ENCODE measurements at regions not wholly inside any gene's neighbourhood (a gene's known extent, or its start where the extent isn't known, plus 50 kb on each side); places are given as distances from the start of the nearest gene placed in this dataset.

- no peak overlapping the region for H3K4me3 ChIP-seq (ENCODE audit: low read length)
- no peaks in the 10 kb centered on the region for H3K27me3 ChIP-seq (ENCODE audit: low read length)
- no peaks in the 10 kb centered on the region for H3K36me3 ChIP-seq (ENCODE audit: low read depth, low read length)
- TF ChIP-seq EZH2 (IDR thresholded peaks at IDR 0.05; ENCODE audit: low read length, unreplicated experiment) (no peak), EZH2phosphoT487 (IDR thresholded peaks at IDR 0.05; ENCODE audit: borderline replicate concordance, low read length) (no peak), CTCF (conservative IDR thresholded peaks at IDR 0.05; ENCODE audit: low read depth, low read length) (no peak)
- H3K27ac ChIP-seq (ENCODE audit: low read length), result no peak overlapping the region
- intact Hi-C loops (cut with micrococcal nuclease), result no loop called here
- no peak for ATAC-seq
- peaks cover 3% of the 10 kb centered on the region for H3K9me3 ChIP-seq (ENCODE audit: low read length)
- no peaks in the 10 kb centered on the region for H4K20me1 ChIP-seq (ENCODE audit: low read length)
- H2AFZ ChIP-seq (ENCODE audit: low read length), result no peak overlapping the region
- no peak overlapping the region for H3K9ac ChIP-seq (ENCODE audit: low read length)
- H3K4me1 ChIP-seq (ENCODE audit: insufficient read depth, low read length), result no peaks in the 10 kb centered on the region
- no peak for DNase-seq
- no TSS peak for BruUV-seq (replicated peaks)
- no peak overlapping the region for H3K4me2 ChIP-seq (ENCODE audit: low read length)
- H3K79me2 ChIP-seq (ENCODE audit: low read length), result no peaks in the 10 kb centered on the region
- ChIA-PET POLR2A (ENCODE audit: unreplicated experiment) (no interaction called here), CTCF (no interaction called here)
- H3K9me2 ChIP-seq (replicated peaks; ENCODE audit: low read length), result no peaks in the 10 kb centered on the region
- H3F3A ChIP-seq (ENCODE audit: low read length, unreplicated experiment), result no peaks in the 10 kb centered on the region
These were observed 272.6 kb upstream of the FAT3 start for GRCh38 chr11:91952056-91952455.

GRCh38 chr11:91947215-91947820, 277.3 kb upstream of the FAT3 start:
- no peak overlapping the region for H3K9ac ChIP-seq (ENCODE audit: low read length)
- BruUV-seq (replicated peaks), result no TSS peak
- TF ChIP-seq CTCF (conservative IDR thresholded peaks at IDR 0.05; ENCODE audit: low read depth, low read length) (no peak), EZH2phosphoT487 (IDR thresholded peaks at IDR 0.05; ENCODE audit: borderline replicate concordance, low read length) (no peak), EZH2 (IDR thresholded peaks at IDR 0.05; ENCODE audit: low read length, unreplicated experiment) (no peak)
- H3F3A ChIP-seq (ENCODE audit: low read length, unreplicated experiment), result no peaks in the 10 kb centered on the region
- DNase-seq (peak; percentile 64), ATAC-seq (no peak)
- no peaks in the 10 kb centered on the region for H3K9me2 ChIP-seq (replicated peaks; ENCODE audit: low read length)
- intact Hi-C loops (cut with micrococcal nuclease), result no loop called here
- CTCF ChIA-PET, result no interaction called here
- no peak overlapping the region for H2AFZ ChIP-seq (ENCODE audit: low read length)
- no peak overlapping the region for H3K4me2 ChIP-seq (ENCODE audit: low read length)
- no peaks in the 10 kb centered on the region for H3K4me1 ChIP-seq (ENCODE audit: insufficient read depth, low read length)
- no peak overlapping the region for H3K27ac ChIP-seq (ENCODE audit: low read length)
- H3K9me3 ChIP-seq (ENCODE audit: low read length), result no peaks in the 10 kb centered on the region; the same call in 1 of the 2 replicates
- no peak overlapping the region for H3K4me3 ChIP-seq (ENCODE audit: low read length)
- H3K27me3 ChIP-seq (ENCODE audit: low read length), result no peaks in the 10 kb centered on the region
- H3K79me2 ChIP-seq (ENCODE audit: low read length), result no peaks in the 10 kb centered on the region
- no peaks in the 10 kb centered on the region for H3K36me3 ChIP-seq (ENCODE audit: low read depth, low read length)
- POLR2A ChIA-PET (ENCODE audit: unreplicated experiment), result no interaction called here
- no peaks in the 10 kb centered on the region for H4K20me1 ChIP-seq (ENCODE audit: low read length)

- H3K9me2 ChIP-seq (replicated peaks; ENCODE audit: low read length), result no peaks in the 10 kb centered on the region
- H3F3A ChIP-seq (ENCODE audit: low read length, unreplicated experiment), result no peaks in the 10 kb centered on the region
- no peaks in the 10 kb centered on the region for H3K36me3 ChIP-seq (ENCODE audit: low read depth, low read length)
- no peak overlapping the region for H3K27ac ChIP-seq (ENCODE audit: low read length)
- CTCF ChIA-PET, result no interaction called here
- TF ChIP-seq EZH2phosphoT487 (IDR thresholded peaks at IDR 0.05; ENCODE audit: borderline replicate concordance, low read length) (no peak), CTCF (conservative IDR thresholded peaks at IDR 0.05; ENCODE audit: low read depth, low read length) (no peak), EZH2 (IDR thresholded peaks at IDR 0.05; ENCODE audit: low read length, unreplicated experiment) (no peak)
- no TSS peak for BruUV-seq (replicated peaks)
- POLR2A ChIA-PET (ENCODE audit: unreplicated experiment), result no interaction called here
- intact Hi-C loops (cut with micrococcal nuclease), result no loop called here
- no peaks in the 10 kb centered on the region for H3K27me3 ChIP-seq (ENCODE audit: low read length)
- no peak overlapping the region for H3K9ac ChIP-seq (ENCODE audit: low read length)
- no peaks in the 10 kb centered on the region for H3K4me1 ChIP-seq (ENCODE audit: insufficient read depth, low read length)
- ATAC-seq, result no peak
- no peaks in the 10 kb centered on the region for H3K79me2 ChIP-seq (ENCODE audit: low read length)
- no peak overlapping the region for H2AFZ ChIP-seq (ENCODE audit: low read length)
- no peak overlapping the region for H3K4me2 ChIP-seq (ENCODE audit: low read length)
- H4K20me1 ChIP-seq (ENCODE audit: low read length), result no peaks in the 10 kb centered on the region
- no peak for DNase-seq
- no peak overlapping the region for H3K4me3 ChIP-seq (ENCODE audit: low read length)
- no peaks in the 10 kb centered on the region; the same call in 1 of the 2 replicates for H3K9me3 ChIP-seq (ENCODE audit: low read length)
These were observed 278.1 kb upstream of the FAT3 start for GRCh38 chr11:91946397-91946951.
